K562 (cell line): ENCODE measurements at regions not wholly inside any gene's neighbourhood (a gene's known extent, or its start where the extent isn't known, plus 50 kb on each side); places are given as distances from the start of the nearest gene placed in this dataset.

Experiments used
- ATAC-seq: fragments of 200-7000 bp; cut with Tn5 transposase; 3 replicates; pipeline ENCODE4 v1.9.1; 2020; ENCODE audit warnings: moderate library complexity
- BruUV-seq: library from RNA; stranded (reverse); fragments of 400-500 nt; replicated peaks from 2 replicates; lab custom pipeline; 2021; lab: Mats Ljungman, UMichigan
- CTCF ChIA-PET: fragments of 300-600 bp; formaldehyde crosslinking; extraction: SDS; loops from one replicate; lab custom pipeline; 2021; ENCODE audit warnings: low intra/inter-chr PET ratio; lab: Yijun Ruan, JAX
- POLR2A ChIA-PET: fragments of 300-600, 350-650 bp; sonication (Branson Sonifier 250); formaldehyde crosslinking; extraction: SDS; loops from one replicate; lab custom pipeline; 2021; ENCODE audit warnings: antibody characterized with exemption, inconsistent platforms; lab: Yijun Ruan, JAX
- DNase-seq, 4 experiments: peaks; one replicate each; pipeline versions ENCODE4 v3.0.0 to v3.0.0-alpha.2; 2011 to 2018; ENCODE audit warnings: low spot score in 3 of 4, mixed read lengths in 3 of 4; ENCODE audit errors: extremely low read depth in 1 of 4
- FAIRE-seq: peaks from 2 replicates; lab custom pipeline; 2011; peaks lifted over from hg19 to GRCh38; lab: Jason Lieb, UNC
- H2AFZ ChIP-seq: 2 replicates; pipeline ENCODE4 v1.6.0; 2011; ENCODE audit warnings: low read depth, low read length, control low read depth, inconsistent platforms
- H3K27ac ChIP-seq: fragments of 200-600 bp; 3 replicates; pipeline ENCODE4 v1.8.0; 2011; ENCODE audit warnings: low read depth, mild to moderate bottlenecking, control low read depth, inconsistent platforms, low read length, moderate library complexity, mixed read lengths; ENCODE audit errors: extremely low read depth
- H3K27me3 ChIP-seq, 2 experiments: fragments of 300-600 bp in 1 of 2; 2 replicates in 1 of 2; 3 replicates in 1 of 2; pipeline versions ENCODE4 v1.6.0 to v1.8.0; 2011; ENCODE audit warnings: inconsistent platforms in 2 of 2, low read length in 2 of 2, mild to moderate bottlenecking in 1 of 2, mixed read lengths in 1 of 2, moderate library complexity in 1 of 2; ENCODE audit not compliant: control insufficient read depth in 2 of 2, insufficient read depth in 2 of 2
- H3K36me3 ChIP-seq: fragments of 300-600 bp; 3 replicates; pipeline ENCODE4 v1.8.0; 2011; ENCODE audit warnings: mild to moderate bottlenecking, low read length, inconsistent platforms; ENCODE audit not compliant: control insufficient read depth, insufficient read depth
- H3K4me1 ChIP-seq, 2 experiments: fragments of 200-600 bp in 1 of 2; replicated peaks in 1 of 2; 2 replicates in 1 of 2; 3 replicates in 1 of 2; pipeline versions ENCODE4 v1.5.1 to v1.8.0; 2011; ENCODE audit warnings: inconsistent platforms in 2 of 2, low read length in 2 of 2, mild to moderate bottlenecking in 1 of 2, mixed read lengths in 1 of 2, moderate library complexity in 1 of 2; ENCODE audit not compliant: control insufficient read depth in 2 of 2, insufficient read depth in 2 of 2
- H3K4me2 ChIP-seq: 2 replicates; pipeline ENCODE4 v1.6.1; 2011; ENCODE audit warnings: low read length, control low read depth, inconsistent platforms, mixed read lengths; ENCODE audit not compliant: insufficient read depth
- H3K4me3 ChIP-seq: fragments of 200-600 bp; sonication (generic), shearing (Covaris generic); 2 replicates; pipeline ENCODE4 v1.5.1; 2016; ENCODE audit warnings: control low read depth, inconsistent platforms
- H3K79me2 ChIP-seq: fragments of 200-600 bp; 3 replicates; pipeline ENCODE4 v1.8.0; 2011; ENCODE audit warnings: low read length, inconsistent platforms; ENCODE audit not compliant: control insufficient read depth, insufficient read depth
- H3K9ac ChIP-seq, 2 experiments: 2 replicates each; pipeline versions ENCODE4 v1.6.0 to v1.6.1; 2011; ENCODE audit warnings: low read depth in 2 of 2, low read length in 2 of 2, control low read depth in 1 of 2, inconsistent platforms in 1 of 2, mild to moderate bottlenecking in 1 of 2, mixed read lengths in 1 of 2; ENCODE audit not compliant: insufficient read depth in 1 of 2
- H3K9me1 ChIP-seq: one replicate; pipeline ENCODE4 v1.6.0; 2011; ENCODE audit warnings: inconsistent platforms, mild to moderate bottlenecking, low read length, moderate library complexity; ENCODE audit not compliant: control insufficient read depth, insufficient read depth
- H3K9me3 ChIP-seq: replicated peaks from 2 replicates; pipeline ENCODE4 v1.5.1; 2011; ENCODE audit warnings: low read depth, low read length, inconsistent platforms; ENCODE audit not compliant: control insufficient read depth, insufficient read depth
- H4K20me1 ChIP-seq: replicated peaks from 2 replicates; pipeline ENCODE4 v1.6.1; 2011; ENCODE audit warnings: low read length, inconsistent platforms, mixed read lengths; ENCODE audit not compliant: control insufficient read depth, insufficient read depth
- CEBPB ChIP-seq: fragments of 450-650 bp; IDR thresholded peaks from 2 replicates; pipeline ENCODE4 v1.6.1; 2016; ENCODE audit warnings: missing genetic modification characterization, missing compliant biosample characterization
- KDM4B ChIP-seq, 2 experiments: fragments of 450-650 bp in 1 of 2; sonication (generic) in 1 of 2; IDR thresholded peaks; 2 replicates each; pipeline ENCODE4 v1.6.1; 2016 to 2017; ENCODE audit warnings: borderline replicate concordance in 2 of 2, antibody characterized with exemption in 1 of 2, low read depth in 1 of 2, mild to moderate bottlenecking in 1 of 2
- MAFK ChIP-seq: IDR thresholded peaks from 2 replicates; pipeline ENCODE4 v1.6.1; 2011; ENCODE audit warnings: low read length, improper control_type of control experiment
- MCM5 ChIP-seq: fragments of 450-650 bp; IDR thresholded peaks from 2 replicates; pipeline ENCODE4 v1.6.1; 2016; ENCODE audit warnings: low read depth
- NBN ChIP-seq: fragments of 450-650 bp; IDR thresholded peaks from 2 replicates; pipeline ENCODE4 v1.6.1; 2016; ENCODE audit warnings: low read depth, mild to moderate bottlenecking
- NCOR1 ChIP-seq: fragments of 450-650 bp; IDR thresholded peaks from 2 replicates; pipeline ENCODE4 v1.6.1; 2016; ENCODE audit warnings: mild to moderate bottlenecking, moderate library complexity
- PHB ChIP-seq: fragments of 250-450 bp; sonication (Bioruptor Pico); IDR thresholded peaks from 2 replicates; pipeline ENCODE4 v1.5.0; 2021
- RFX7 ChIP-seq: fragments of 250-450 bp; sonication (Bioruptor Pico); IDR thresholded peaks from 2 replicates; pipeline ENCODE4 v1.5.1; 2021; ENCODE audit warnings: mild to moderate bottlenecking
- SP1 ChIP-seq: sonication (generic); formaldehyde crosslinking; IDR thresholded peaks from 2 replicates; pipeline ENCODE4 v1.8.1; 2022; ENCODE audit warnings: mild to moderate bottlenecking, missing genetic modification reagents
- ZNF507 ChIP-seq: conservative IDR thresholded peaks from 2 replicates; pipeline ENCODE4 v1.6.1; 2017; ENCODE audit warnings: missing genetic modification characterization, missing compliant biosample characterization
- ZNF830 ChIP-seq: fragments of 250-450 bp; sonication (Bioruptor Pico); IDR thresholded peaks from 2 replicates; pipeline ENCODE4 v1.5.0; 2021; ENCODE audit warnings: mild to moderate bottlenecking
- WGBS: fragments of 100-300 bp; shearing (Covaris generic); methylation state at CpG from one replicate; pipeline ENCODE4 v1.1.6; 2016; ENCODE audit warnings: low coverage, mixed read lengths; ENCODE audit not compliant: insufficient coverage; ENCODE audit errors: missing lambda C conversion rate; 5-methylcytosine and 5-hydroxymethylcytosine counted together
- in situ Hi-C: fragments of 300-500 bp; cut with MboI; formaldehyde crosslinking; loops from 4 replicates; pipeline ENCODE4 v1.15.0; 2018; ENCODE audit warnings: inconsistent platforms, mixed read lengths
- intact Hi-C: fragments of 100-400 bp; cut with micrococcal nuclease; formaldehyde crosslinking; loops from 2 replicates; pipeline ENCODE4 v1.14.2; 2022
- TF ChIP-seq, protein P1 (sequence below), 2 experiments: fragments of 250-450 bp in 1 of 2; fragments of 450-650 bp in 1 of 2; sonication (Bioruptor Pico) in 1 of 2; IDR thresholded peaks; 2 replicates each; pipeline versions ENCODE4 v1.6.1 to v1.8.0; 2016 to 2021; ENCODE audit warnings: mild to moderate bottlenecking in 2 of 2, moderate library complexity in 2 of 2, missing compliant biosample characterization in 1 of 2, missing genetic modification characterization in 1 of 2
- TF ChIP-seq, protein P2 (sequence below): fragments of 450-650 bp; IDR thresholded peaks from 2 replicates; pipeline ENCODE4 v1.7.1; 2018; ENCODE audit warnings: mild to moderate bottlenecking, low read depth; ENCODE audit not compliant: partially characterized antibody
- TF ChIP-seq, protein P3 (sequence below): fragments of 250-450 bp; sonication (Bioruptor Pico); IDR thresholded peaks from 2 replicates; pipeline ENCODE4 v1.8.0; 2022; ENCODE audit warnings: moderate library complexity, mild to moderate bottlenecking, inconsistent platforms

DNA sequence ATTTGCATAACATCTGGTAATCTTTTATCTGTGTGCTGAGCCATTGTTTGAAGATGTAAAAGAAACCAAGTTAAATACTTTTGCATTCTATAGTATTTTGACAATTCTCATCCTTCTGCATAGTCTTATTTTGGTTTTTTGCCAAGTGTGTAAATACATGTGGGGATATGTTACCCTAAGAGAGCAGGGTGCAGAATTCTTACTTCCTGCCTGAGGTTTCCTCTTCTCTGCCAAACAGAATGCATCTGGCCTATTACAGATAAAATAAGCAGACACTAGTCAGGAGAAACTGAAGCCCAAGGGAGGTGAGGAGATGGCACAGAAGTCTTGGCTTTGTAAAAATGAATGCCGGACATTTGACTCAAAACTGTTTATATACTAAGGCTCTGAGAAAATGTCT lies 462.1 kb downstream of the TMEM38B start:
- Histone ChIP-seq H3K4me2 (no peak overlapping the region), H3K79me2 (no peaks in the 10 kb centered on the region), H3K27ac (no peak overlapping the region), H2AFZ (no peak overlapping the region), H3K36me3 (no peaks in the 10 kb centered on the region), H3K9ac (no peak overlapping the region), H3K4me1 (no peaks in the 10 kb centered on the region), H3K9me3 (no peaks in the 10 kb centered on the region)
- no peak for FAIRE-seq
- WGBS = 0% methylated on average over 1 of the region's 1 CpG
- no TSS peak for BruUV-seq
- in situ Hi-C loops = no loop called here
- no peak for ATAC-seq
- DNase-seq = no peak
- no peak for TF ChIP-seq NCOR1
- no peak for TF ChIP-seq MAFK
- no peak for TF ChIP-seq RFX7 (CRISPR knock-in tag)
- TF ChIP-seq MCM5 = no peak
- no peak for TF ChIP-seq ZNF830
- no peak for TF ChIP-seq NBN
- no peak for TF ChIP-seq PHB (CRISPR knock-in tag)
- TF ChIP-seq ZNF507 (tag) = no peak
- TF ChIP-seq, all 486 proteins: peak for 0
- H3K4me3 ChIP-seq = no peak overlapping the region
- ChIA-PET CTCF (no interaction called here), POLR2A (no interaction called here)
- no peaks in the 10 kb centered on the region for H3K9me1 ChIP-seq
- no peaks in the 10 kb centered on the region for H3K27me3 ChIP-seq
- intact Hi-C loops = no loop called here
- no peaks in the 10 kb centered on the region for H4K20me1 ChIP-seq

DNA sequence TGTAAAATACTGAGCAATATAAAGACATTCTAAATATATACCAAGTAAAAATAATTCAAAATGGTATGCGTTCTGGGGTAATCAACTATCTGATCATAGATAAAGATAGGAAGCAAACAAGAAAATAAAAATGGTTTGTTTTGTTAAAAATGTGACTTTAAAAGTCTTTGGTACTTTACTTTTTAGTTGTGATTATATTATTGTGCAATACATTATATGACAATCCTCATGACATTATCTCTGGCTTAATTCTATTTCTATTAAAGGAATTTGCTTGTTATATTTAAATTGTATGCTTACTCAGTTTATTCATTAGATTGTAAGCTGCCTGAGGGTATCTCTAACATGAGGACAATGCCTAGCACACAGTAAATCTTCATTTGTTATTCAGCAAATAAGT lies 477.9 kb downstream of the TMEM38B start:
- ATAC-seq (no peak), DNase-seq (no peak), FAIRE-seq (no peak)
- Histone ChIP-seq H4K20me1 (no peaks in the 10 kb centered on the region), H3K4me1 (no peaks in the 10 kb centered on the region), H2AFZ (no peak overlapping the region), H3K4me3 (no peak overlapping the region), H3K36me3 (no peaks in the 10 kb centered on the region), H3K27me3 (no peaks in the 10 kb centered on the region), H3K9ac (no peak overlapping the region), H3K9me1 (no peaks in the 10 kb centered on the region), H3K9me3 (peaks cover 2% of the 10 kb centered on the region; the same call in 1 of the 2 replicates), H3K79me2 (no peaks in the 10 kb centered on the region), H3K4me2 (no peak overlapping the region), H3K27ac (no peak overlapping the region)
- ChIA-PET CTCF (no interaction called here), POLR2A (no interaction called here)
- WGBS = 0% methylated on average over 1 of the region's 1 CpG
- no TSS peak for BruUV-seq
- in situ Hi-C loops (no loop called here), intact Hi-C loops (no loop called here)
- TF ChIP-seq SP1 (CRISPR knock-in tag) (no peak), CEBPB (tag) (peak; percentile 70), KDM4B (IDR thresholded peaks at IDR 0.05; ENCODE audit: borderline replicate concordance in 2 of 2, low read depth in 1 of 2) (no peak)
- TF ChIP-seq, protein P1, sequence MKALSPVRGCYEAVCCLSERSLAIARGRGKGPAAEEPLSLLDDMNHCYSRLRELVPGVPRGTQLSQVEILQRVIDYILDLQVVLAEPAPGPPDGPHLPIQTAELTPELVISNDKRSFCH (CRISPR knock-in tag; IDR thresholded peaks at IDR 0.05) = no peak
- TF ChIP-seq, protein P1 (tag; IDR thresholded peaks at IDR 0.05) = no peak
- TF ChIP-seq, protein P2, sequence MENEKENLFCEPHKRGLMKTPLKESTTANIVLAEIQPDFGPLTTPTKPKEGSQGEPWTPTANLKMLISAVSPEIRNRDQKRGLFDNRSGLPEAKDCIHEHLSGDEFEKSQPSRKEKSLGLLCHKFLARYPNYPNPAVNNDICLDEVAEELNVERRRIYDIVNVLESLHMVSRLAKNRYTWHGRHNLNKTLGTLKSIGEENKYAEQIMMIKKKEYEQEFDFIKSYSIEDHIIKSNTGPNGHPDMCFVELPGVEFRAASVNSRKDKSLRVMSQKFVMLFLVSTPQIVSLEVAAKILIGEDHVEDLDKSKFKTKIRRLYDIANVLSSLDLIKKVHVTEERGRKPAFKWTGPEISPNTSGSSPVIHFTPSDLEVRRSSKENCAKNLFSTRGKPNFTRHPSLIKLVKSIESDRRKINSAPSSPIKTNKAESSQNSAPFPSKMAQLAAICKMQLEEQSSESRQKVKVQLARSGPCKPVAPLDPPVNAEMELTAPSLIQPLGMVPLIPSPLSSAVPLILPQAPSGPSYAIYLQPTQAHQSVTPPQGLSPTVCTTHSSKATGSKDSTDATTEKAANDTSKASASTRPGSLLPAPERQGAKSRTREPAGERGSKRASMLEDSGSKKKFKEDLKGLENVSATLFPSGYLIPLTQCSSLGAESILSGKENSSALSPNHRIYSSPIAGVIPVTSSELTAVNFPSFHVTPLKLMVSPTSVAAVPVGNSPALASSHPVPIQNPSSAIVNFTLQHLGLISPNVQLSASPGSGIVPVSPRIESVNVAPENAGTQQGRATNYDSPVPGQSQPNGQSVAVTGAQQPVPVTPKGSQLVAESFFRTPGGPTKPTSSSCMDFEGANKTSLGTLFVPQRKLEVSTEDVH = no peak
- TF ChIP-seq, protein P3, sequence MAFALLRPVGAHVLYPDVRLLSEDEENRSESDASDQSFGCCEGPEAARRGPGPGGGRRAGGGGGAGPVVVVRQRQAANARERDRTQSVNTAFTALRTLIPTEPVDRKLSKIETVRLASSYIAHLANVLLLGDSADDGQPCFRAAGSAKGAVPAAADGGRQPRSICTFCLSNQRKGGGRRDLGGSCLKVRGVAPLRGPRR (CRISPR knock-in tag) = no peak
